ENCODE measurements at regions not wholly inside any gene's neighbourhood (a gene's known extent, or its start where the extent isn't known, plus 50 kb on each side); places are given as distances from the start of the nearest gene placed in this dataset.

- DNase-seq (ENCODE audit: low spot score) = no peak
Measured at GRCh38 chr7:54956865-54957264, 62.0 kb upstream of the EGFR start.

- no peak for DNase-seq (ENCODE audit: low spot score)
Measured at GRCh38 chr7:54960517-54960916, 58.3 kb upstream of the EGFR start.

GRCh38 chr7:54961391-54961790, 57.4 kb upstream of the EGFR start:
- DNase-seq (ENCODE audit: low spot score) = no peak

- no peak for DNase-seq (ENCODE audit: low spot score)
Measured at GRCh38 chr7:54963155-54963554, 55.7 kb upstream of the EGFR start.

- DNase-seq (ENCODE audit: low spot score) = no peak
Measured at GRCh38 chr7:54964136-54964535, 54.7 kb upstream of the EGFR start.

- DNase-seq (ENCODE audit: low spot score) = no peak
Measured at GRCh38 chr7:54967377-54967776, 51.4 kb upstream of the EGFR start.

DNA sequence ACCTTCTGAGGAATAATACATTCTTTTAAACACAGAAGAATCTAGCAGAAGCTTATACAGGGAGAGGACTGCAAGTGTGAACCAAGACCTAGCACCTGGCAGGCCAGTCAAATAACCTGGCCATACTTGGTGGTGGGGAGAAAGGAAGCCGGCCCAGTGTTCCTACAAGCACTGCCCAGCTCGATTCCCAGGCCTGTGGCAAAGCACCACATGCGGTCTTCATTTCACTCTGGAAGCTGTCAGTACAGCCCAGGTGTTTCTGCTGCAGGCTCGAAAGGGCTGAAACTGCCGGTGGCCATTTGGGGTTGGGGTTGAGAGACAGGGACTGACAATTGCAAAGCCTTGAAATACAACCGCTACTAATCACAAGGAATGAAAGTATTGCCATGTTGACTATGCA, 50.8 kb upstream of the EGFR start:
- DNase-seq (ENCODE audit: low spot score) = no peak

All from globus pallidus (tissue), 1 donor.